HS-27A (cell line): ENCODE measurements at regions not wholly inside any gene's neighbourhood (a gene's known extent, or its start where the extent isn't known, plus 50 kb on each side); places are given as distances from the start of the nearest gene placed in this dataset.

Source experiments
- DNase-seq: peaks from one replicate; pipeline ENCODE4 v3.0.0-alpha.2; 2012; ENCODE audit warnings: low read depth, missing footprints

GRCh38 chr13:76516586-76516985, 369.6 kb downstream of the KCTD12 start:
- DNase-seq: no peak

- peak; percentile 14 for DNase-seq
Observed at GRCh38 chr13:76516013-76516412, 370.2 kb downstream of the KCTD12 start.

GRCh38 chr13:76512721-76513145, 373.5 kb downstream of the KCTD12 start:
- peak; percentile 11 for DNase-seq

- DNase-seq: no peak
Observed at GRCh38 chr13:76505437-76505836, 380.8 kb downstream of the KCTD12 start.

GRCh38 chr13:76503766-76504165, 382.4 kb downstream of the KCTD12 start:
- no peak for DNase-seq

- no peak for DNase-seq
Observed at GRCh38 chr13:76503291-76503690, 382.9 kb downstream of the KCTD12 start.

- no peak for DNase-seq
Observed at GRCh38 chr13:76500894-76501293, 385.3 kb downstream of the KCTD12 start.

GRCh38 chr13:76499891-76500290, 386.3 kb downstream of the KCTD12 start:
- no peak for DNase-seq

- DNase-seq: no peak
Observed at GRCh38 chr13:76489274-76489673, 396.9 kb downstream of the KCTD12 start.

GRCh38 chr13:76481738-76482137, 404.5 kb downstream of the KCTD12 start:
- DNase-seq: no peak

GRCh38 chr13:76474966-76475365, 411.2 kb downstream of the KCTD12 start:
- no peak for DNase-seq

- no peak for DNase-seq
Observed at GRCh38 chr13:76474356-76474755, 411.8 kb downstream of the KCTD12 start.

GRCh38 chr13:76473552-76474134, 412.6 kb downstream of the KCTD12 start:
- DNase-seq: peak; percentile 30

GRCh38 chr13:76472916-76473315, 413.3 kb downstream of the KCTD12 start:
- DNase-seq: no peak

GRCh38 chr13:76471486-76471885, 414.7 kb downstream of the KCTD12 start:
- no peak for DNase-seq

- DNase-seq: no peak
Observed at GRCh38 chr13:76470991-76471390, 415.2 kb downstream of the KCTD12 start.

- DNase-seq: no peak
Observed at GRCh38 chr13:76466043-76466442, 420.2 kb downstream of the KCTD12 start.

- DNase-seq: no peak
Observed at GRCh38 chr13:76463314-76463713, 422.9 kb downstream of the KCTD12 start.

GRCh38 chr13:76461999-76462398, 424.2 kb downstream of the KCTD12 start:
- no peak for DNase-seq

GRCh38 chr13:76461484-76461883, 424.7 kb downstream of the KCTD12 start:
- no peak for DNase-seq

GRCh38 chr13:76459863-76460262, 426.3 kb downstream of the KCTD12 start:
- DNase-seq: no peak

- DNase-seq: no peak
Observed at GRCh38 chr13:76455960-76456359, 430.2 kb downstream of the KCTD12 start.

GRCh38 chr13:76454991-76455390, 431.2 kb downstream of the KCTD12 start:
- no peak for DNase-seq

- DNase-seq: no peak
Observed at GRCh38 chr13:76449716-76450115, 436.5 kb downstream of the KCTD12 start.

GRCh38 chr13:76446191-76446590, 440.0 kb downstream of the KCTD12 start:
- no peak for DNase-seq
